IMR-90 (cell line): ENCODE measurements at regions not wholly inside any gene's neighbourhood (a gene's known extent, or its start where the extent isn't known, plus 50 kb on each side); places are given as distances from the start of the nearest gene placed in this dataset.

Experiments used
- ATAC-seq: fragments of 200-7000 bp; cut with Tn5 transposase; 2 replicates; pipeline ENCODE4 v1.9.1; 2020; ENCODE audit warnings: low read depth, mild to moderate bottlenecking, moderate library complexity
- BruUV-seq: library from RNA; stranded (reverse); fragments of 400-500 nt; replicated peaks from 2 replicates; lab custom pipeline; 2021; lab: Mats Ljungman, UMichigan
- CTCF ChIA-PET: fragments of 300-600 bp; formaldehyde crosslinking; extraction: SDS; loops from one replicate; lab custom pipeline; 2021; ENCODE audit warnings: antibody characterized with exemption; lab: Yijun Ruan, JAX
- POLR2A ChIA-PET: fragments of 300-600 bp; sonication (Branson Sonifier 250); formaldehyde crosslinking; loops from one replicate; lab custom pipeline; 2022; ENCODE audit warnings: antibody characterized with exemption; ENCODE audit not compliant: unreplicated experiment; lab: Charles Lee
- DNase-seq: peaks from one replicate; pipeline ENCODE4 v3.0.0; 2013
- H2AFZ ChIP-seq: replicated peaks from 2 replicates; pipeline ENCODE3; 2013; ENCODE audit warnings: low read length, mild to moderate bottlenecking; ENCODE audit not compliant: poor library complexity
- H2AK5ac ChIP-seq: 2 replicates; pipeline ENCODE4 v1.6.1; 2013; ENCODE audit warnings: low read depth, low read length, inconsistent platforms
- H2AK9ac ChIP-seq: replicated peaks from 2 replicates; pipeline ENCODE3; 2013; ENCODE audit warnings: mild to moderate bottlenecking, low read depth, low read length, moderate library complexity; ENCODE audit not compliant: poor library complexity
- H2BK120ac ChIP-seq: 2 replicates; pipeline ENCODE4 v1.6.1; 2013; ENCODE audit warnings: low read depth, low read length, inconsistent platforms
- H2BK15ac ChIP-seq: 3 replicates; pipeline ENCODE4 v1.6.1; 2013; ENCODE audit warnings: low read depth, low read length, inconsistent platforms
- H2BK20ac ChIP-seq: 2 replicates; pipeline ENCODE4 v1.6.1; 2013; ENCODE audit warnings: low read depth, mild to moderate bottlenecking, inconsistent platforms, low read length, moderate library complexity
- H2BK5ac ChIP-seq: 2 replicates; pipeline ENCODE4 v1.6.1; 2013; ENCODE audit warnings: mild to moderate bottlenecking, low read depth, low read length, inconsistent platforms; ENCODE audit not compliant: poor library complexity, severe bottlenecking
- H3K14ac ChIP-seq: replicated peaks from 2 replicates; pipeline ENCODE4 v1.6.1; 2013; ENCODE audit warnings: low read depth, low read length, inconsistent platforms
- H3K18ac ChIP-seq: 2 replicates; pipeline ENCODE4 v1.6.1; 2013; ENCODE audit warnings: low read depth, low read length, control low read depth
- H3K23ac ChIP-seq: 2 replicates; pipeline ENCODE4 v1.6.1; 2013; ENCODE audit warnings: low read depth, low read length, inconsistent platforms
- H3K27ac ChIP-seq: 2 replicates; pipeline ENCODE4 v1.5.1; 2013; ENCODE audit warnings: mild to moderate bottlenecking, control low read depth, low read length; ENCODE audit not compliant: insufficient read depth
- H3K27me3 ChIP-seq: 2 replicates; pipeline ENCODE4 v1.6.1; 2013; ENCODE audit warnings: low read length; ENCODE audit not compliant: control insufficient read depth, insufficient read depth
- H3K36me3 ChIP-seq: 2 replicates; pipeline ENCODE4 v1.6.1; 2013; ENCODE audit warnings: low read length, mixed read lengths; ENCODE audit not compliant: control insufficient read depth, insufficient read depth
- H3K4ac ChIP-seq: 2 replicates; pipeline ENCODE4 v1.6.1; 2013; ENCODE audit warnings: low read depth, low read length, inconsistent platforms
- H3K4me1 ChIP-seq: 2 replicates; pipeline ENCODE4 v1.6.1; 2013; ENCODE audit warnings: low read length, mixed read lengths; ENCODE audit not compliant: control insufficient read depth, insufficient read depth
- H3K4me2 ChIP-seq: 2 replicates; pipeline ENCODE4 v1.6.1; 2013; ENCODE audit warnings: low read depth, mild to moderate bottlenecking, control low read depth, low read length, moderate library complexity
- H3K4me3 ChIP-seq: 2 replicates; pipeline ENCODE4 v1.5.1; 2013; ENCODE audit warnings: low read depth, mild to moderate bottlenecking, control low read depth, low read length, moderate library complexity; ENCODE audit not compliant: insufficient read depth
- H3K56ac ChIP-seq: 2 replicates; pipeline ENCODE4 v1.6.1; 2013; ENCODE audit warnings: low read length, inconsistent platforms; ENCODE audit not compliant: insufficient read depth; ENCODE audit errors: extremely low read depth
- H3K79me1 ChIP-seq, 2 experiments: 2 replicates each; pipeline ENCODE4 v1.6.1; 2013; ENCODE audit warnings: low read length in 2 of 2, inconsistent platforms in 1 of 2, low read depth in 1 of 2
- H3K9ac ChIP-seq: 2 replicates; pipeline ENCODE4 v1.6.1; 2013; ENCODE audit warnings: low read depth, low read length, control low read depth
- H3K9me1 ChIP-seq: 2 replicates; pipeline ENCODE4 v1.6.1; 2013; ENCODE audit warnings: low read length, inconsistent platforms; ENCODE audit not compliant: insufficient read depth
- H3K9me3 ChIP-seq: 2 replicates; pipeline ENCODE4 v1.6.1; 2013; ENCODE audit warnings: low read length; ENCODE audit not compliant: control insufficient read depth, insufficient read depth
- H4K20me1 ChIP-seq: 2 replicates; pipeline ENCODE4 v1.6.1; 2013; ENCODE audit warnings: low read length, inconsistent platforms; ENCODE audit not compliant: insufficient read depth
- H4K5ac ChIP-seq: 2 replicates; pipeline ENCODE4 v1.6.1; 2013; ENCODE audit warnings: mild to moderate bottlenecking, low read depth, low read length, control low read depth
- H4K8ac ChIP-seq, 2 experiments: 2 replicates each; pipeline ENCODE4 v1.6.1; 2013; ENCODE audit warnings: low read depth in 2 of 2, low read length in 2 of 2, control low read depth in 1 of 2, inconsistent platforms in 1 of 2
- H4K91ac ChIP-seq: 2 replicates; pipeline ENCODE4 v1.6.1; 2013; ENCODE audit warnings: low read depth, low read length, inconsistent platforms; ENCODE audit not compliant: insufficient read depth
- ELK1 ChIP-seq: fragments of 150-350 bp; IDR thresholded peaks from 2 replicates; pipeline ENCODE4 v1.6.1; 2016; ENCODE audit warnings: low read depth, mild to moderate bottlenecking, low read length, moderate library complexity, borderline replicate concordance
- FOS ChIP-seq: fragments of 150-350 bp; IDR thresholded peaks from 2 replicates; pipeline ENCODE4 v1.6.1; 2016; ENCODE audit warnings: low read depth, low read length
- SMC3 ChIP-seq: fragments of 150-350 bp; IDR thresholded peaks from 2 replicates; pipeline ENCODE4 v1.6.1; 2016; ENCODE audit warnings: low read depth, mild to moderate bottlenecking, antibody characterized with exemption, low read length, moderate library complexity
- dilution Hi-C: fragments of 300-500 bp; cut with HindIII; formaldehyde crosslinking; loops from one replicate; pipeline ENCODE4 v1.14.3; 2018; ENCODE audit warnings: low sequenced_read_pairs; ENCODE audit not compliant: unreplicated experiment
- in situ Hi-C: fragments of 300-500 bp; cut with MboI; formaldehyde crosslinking; loops from 3 replicates; pipeline ENCODE4 v1.14.3; 2019; ENCODE audit warnings: low sequenced_read_pairs, inconsistent platforms, mixed read lengths
- intact Hi-C: fragments of 100-400 bp; cut with micrococcal nuclease; formaldehyde crosslinking; loops from 2 replicates; pipeline ENCODE4 v1.10.0; 2022

GRCh38 chr4:163688856-163689255 lies 194.4 kb downstream of the TMA16 start:
- H3K4ac ChIP-seq = no peak overlapping the region
- H2BK15ac ChIP-seq = no peak overlapping the region
- no peak for TF ChIP-seq SMC3
- TF ChIP-seq ELK1 = no peak
- TF ChIP-seq FOS = no peak
- no peak overlapping the region for H2BK20ac ChIP-seq
- H2BK5ac ChIP-seq = no peak overlapping the region
- H2AK9ac ChIP-seq = no peak overlapping the region
- ChIA-PET CTCF (no interaction called here), POLR2A (no interaction called here)
- H3K79me1 ChIP-seq = no peaks in the 10 kb centered on the region
- H3K36me3 ChIP-seq = no peaks in the 10 kb centered on the region
- H3K27me3 ChIP-seq = no peaks in the 10 kb centered on the region
- H3K23ac ChIP-seq = no peak overlapping the region
- intact Hi-C loops = no loop called here
- dilution Hi-C loops = loop anchor here (10.0 kb wide), 1 partner anchor 66 kb away; no protein-coding TSS in a partner anchor
- no peak overlapping the region for H4K5ac ChIP-seq
- DNase-seq (no peak), ATAC-seq (no peak)
- no peak overlapping the region for H3K27ac ChIP-seq
- H3K4me3 ChIP-seq = no peak overlapping the region
- no peaks in the 10 kb centered on the region for H3K9me3 ChIP-seq
- no peaks in the 10 kb centered on the region for H4K20me1 ChIP-seq
- in situ Hi-C loops = no loop called here
- H4K8ac ChIP-seq = no peak overlapping the region
- no peaks in the 10 kb centered on the region for H3K9me1 ChIP-seq
- no peak overlapping the region for H3K9ac ChIP-seq
- H2BK120ac ChIP-seq = no peak overlapping the region
- no peak overlapping the region for H3K18ac ChIP-seq
- no peak overlapping the region for H2AFZ ChIP-seq
- H3K14ac ChIP-seq = no peak overlapping the region
- H2AK5ac ChIP-seq = no peak overlapping the region
- BruUV-seq = no TSS peak
- no peak overlapping the region for H3K56ac ChIP-seq
- no peak overlapping the region for H4K91ac ChIP-seq
- H3K4me1 ChIP-seq = peaks cover 5% of the 10 kb centered on the region; the same call in 1 of the 2 replicates
- H3K4me2 ChIP-seq = no peak overlapping the region
